HepG2 (cell line): ENCODE measurements at regions not wholly inside any gene's neighbourhood (a gene's known extent, or its start where the extent isn't known, plus 50 kb on each side); places are given as distances from the start of the nearest gene placed in this dataset.

ENCODE experiments used
- CSRNP2 ChIP-seq: sonication (generic); formaldehyde crosslinking; conservative IDR thresholded peaks from 2 replicates; pipeline ENCODE4 v1.8.0; 2022; ENCODE audit warnings: low read depth, missing genetic modification reagents
- MEIS1 ChIP-seq: sonication (generic); formaldehyde crosslinking; IDR thresholded peaks from 2 replicates; pipeline ENCODE4 v1.9.0; 2021; ENCODE audit warnings: mild to moderate bottlenecking, missing genetic modification reagents, moderate library complexity, borderline replicate concordance
- NFKBIZ ChIP-seq: IDR thresholded peaks from 2 replicates; pipeline ENCODE4 v1.6.1; 2018; ENCODE audit warnings: missing genetic modification reagents, missing compliant biosample characterization
- TBX3 ChIP-seq: fragments of 450-650 bp; IDR thresholded peaks from 2 replicates; pipeline ENCODE4 v1.6.1; 2017; ENCODE audit warnings: antibody characterized with exemption, mild to moderate bottlenecking, inconsistent platforms, borderline replicate concordance
- ZNF224 ChIP-seq: sonication (generic); formaldehyde crosslinking; IDR thresholded peaks from 2 replicates; pipeline ENCODE4 v1.5.0; 2020; ENCODE audit warnings: mild to moderate bottlenecking, missing genetic modification reagents
- TF ChIP-seq, protein P1 (sequence below): IDR thresholded peaks from 2 replicates; pipeline ENCODE4 v1.6.1; 2018; ENCODE audit warnings: missing genetic modification reagents, mild to moderate bottlenecking, missing compliant biosample characterization
- TF ChIP-seq, protein P2 (sequence below): sonication (generic); formaldehyde crosslinking; IDR thresholded peaks from 2 replicates; pipeline ENCODE4 v1.9.0; 2021; ENCODE audit warnings: missing genetic modification reagents, mild to moderate bottlenecking, borderline replicate concordance

DNA sequence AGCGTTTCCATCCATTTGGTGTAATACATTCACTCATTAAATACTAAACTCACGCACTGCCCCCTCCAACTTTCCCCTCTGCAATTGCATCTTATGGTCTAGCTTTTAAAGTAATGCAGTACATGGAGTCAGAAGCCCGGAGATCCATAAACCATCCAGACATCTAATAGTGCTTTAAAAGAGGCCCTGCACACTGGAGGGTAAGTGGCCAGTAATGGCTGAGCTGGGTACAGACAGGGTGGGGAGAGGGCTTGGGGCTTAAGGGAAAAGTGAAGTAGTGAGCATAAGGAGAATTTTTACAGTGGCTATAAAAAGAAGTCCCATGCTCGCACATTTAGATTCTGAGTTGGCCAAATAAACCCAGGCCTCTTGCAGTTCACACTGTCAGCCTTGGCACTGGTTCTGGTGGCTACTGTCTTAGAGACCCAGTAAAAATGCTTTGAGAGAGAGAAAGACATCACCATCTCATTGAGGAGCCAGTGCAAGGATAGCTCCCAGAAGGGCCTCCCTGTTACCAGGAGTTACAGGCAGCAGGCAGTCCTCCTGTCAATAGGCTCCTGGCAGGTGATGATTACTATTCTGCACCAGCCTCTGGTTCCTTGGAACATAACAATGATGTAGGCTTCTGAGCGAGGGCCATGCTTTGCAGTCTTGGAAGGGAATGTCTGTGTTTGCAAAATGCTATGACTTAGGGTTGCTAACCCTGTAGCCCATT, 112.6 kb upstream of the NEO1 start (continued):
- TF ChIP-seq, protein P1, sequence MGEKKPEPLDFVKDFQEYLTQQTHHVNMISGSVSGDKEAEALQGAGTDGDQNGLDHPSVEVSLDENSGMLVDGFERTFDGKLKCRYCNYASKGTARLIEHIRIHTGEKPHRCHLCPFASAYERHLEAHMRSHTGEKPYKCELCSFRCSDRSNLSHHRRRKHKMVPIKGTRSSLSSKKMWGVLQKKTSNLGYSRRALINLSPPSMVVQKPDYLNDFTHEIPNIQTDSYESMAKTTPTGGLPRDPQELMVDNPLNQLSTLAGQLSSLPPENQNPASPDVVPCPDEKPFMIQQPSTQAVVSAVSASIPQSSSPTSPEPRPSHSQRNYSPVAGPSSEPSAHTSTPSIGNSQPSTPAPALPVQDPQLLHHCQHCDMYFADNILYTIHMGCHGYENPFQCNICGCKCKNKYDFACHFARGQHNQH (CRISPR knock-in tag): no peak
- TF ChIP-seq, protein P2, sequence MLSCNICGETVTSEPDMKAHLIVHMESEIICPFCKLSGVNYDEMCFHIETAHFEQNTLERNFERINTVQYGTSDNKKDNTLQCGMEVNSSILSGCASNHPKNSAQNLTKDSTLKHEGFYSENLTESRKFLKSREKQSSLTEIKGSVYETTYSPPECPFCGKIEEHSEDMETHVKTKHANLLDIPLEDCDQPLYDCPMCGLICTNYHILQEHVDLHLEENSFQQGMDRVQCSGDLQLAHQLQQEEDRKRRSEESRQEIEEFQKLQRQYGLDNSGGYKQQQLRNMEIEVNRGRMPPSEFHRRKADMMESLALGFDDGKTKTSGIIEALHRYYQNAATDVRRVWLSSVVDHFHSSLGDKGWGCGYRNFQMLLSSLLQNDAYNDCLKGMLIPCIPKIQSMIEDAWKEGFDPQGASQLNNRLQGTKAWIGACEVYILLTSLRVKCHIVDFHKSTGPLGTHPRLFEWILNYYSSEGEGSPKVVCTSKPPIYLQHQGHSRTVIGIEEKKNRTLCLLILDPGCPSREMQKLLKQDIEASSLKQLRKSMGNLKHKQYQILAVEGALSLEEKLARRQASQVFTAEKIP: no peak
- TF ChIP-seq CSRNP2 (no peak), NFKBIZ (CRISPR knock-in tag) (no peak), ZNF224 (CRISPR knock-in tag) (no peak), MEIS1 (CRISPR knock-in tag) (no peak), TBX3 (no peak)
